WTC11 (cell line): ENCODE measurements at regions not wholly inside any gene's neighbourhood (a gene's known extent, or its start where the extent isn't known, plus 50 kb on each side); places are given as distances from the start of the nearest gene placed in this dataset.

ENCODE experiments used
- ATAC-seq: fragments of 200-7000 bp; cut with Tn5 transposase; 2 replicates; pipeline ENCODE4 v1.10.0; 2021; ENCODE audit warnings: mild to moderate bottlenecking, moderate library complexity
- CTCF ChIA-PET: fragments of 300-600 bp; sonication (Branson Sonifier 250); formaldehyde crosslinking; loops from one replicate; lab custom pipeline; 2021; ENCODE audit warnings: antibody characterized with exemption; lab: Charles Lee
- POLR2A ChIA-PET: fragments of 350-600 bp; sonication (Branson Sonifier 250); formaldehyde crosslinking; loops from one replicate; lab custom pipeline; 2021; ENCODE audit warnings: antibody characterized with exemption; lab: Charles Lee
- DNase-seq: peaks from one replicate; pipeline ENCODE4 v3.0.0; 2021; ENCODE audit warnings: low spot score
- H3K27ac Mint-ChIP-seq: 2 replicates; pipeline ENCODE4 v1.8.0; 2021; ENCODE audit warnings: mixed read lengths
- H3K27me3 Mint-ChIP-seq: 2 replicates; pipeline ENCODE4 v1.8.0; 2021; ENCODE audit warnings: low read depth, mild to moderate bottlenecking, moderate library complexity, mixed read lengths
- H3K36me3 Mint-ChIP-seq: 2 replicates; pipeline ENCODE4 v1.8.0; 2021; ENCODE audit warnings: mixed read lengths
- H3K4me1 Mint-ChIP-seq: 2 replicates; pipeline ENCODE4 v1.8.0; 2022; ENCODE audit warnings: mixed read lengths
- H3K4me3 Mint-ChIP-seq: 2 replicates; pipeline ENCODE4 v1.8.0; 2021; ENCODE audit warnings: mild to moderate bottlenecking, moderate library complexity, mixed read lengths
- H3K9me3 Mint-ChIP-seq: 2 replicates; pipeline ENCODE4 v1.8.0; 2021; ENCODE audit warnings: mixed read lengths
- CREM ChIP-seq: sonication (generic); formaldehyde crosslinking; IDR thresholded peaks from 2 replicates; pipeline ENCODE4 v1.8.1; 2022; ENCODE audit warnings: mild to moderate bottlenecking, missing genetic modification reagents, moderate library complexity
- ELF4 ChIP-seq: sonication (generic); formaldehyde crosslinking; IDR thresholded peaks from 2 replicates; pipeline ENCODE4 v1.8.1; 2022; ENCODE audit warnings: low read depth, mild to moderate bottlenecking, moderate library complexity, missing genetic modification reagents
- FOXJ3 ChIP-seq: sonication (generic); formaldehyde crosslinking; IDR thresholded peaks from 2 replicates; pipeline ENCODE4 v1.9.0; 2021; ENCODE audit warnings: missing genetic modification reagents, mild to moderate bottlenecking, borderline replicate concordance
- NFYB ChIP-seq: sonication (generic); formaldehyde crosslinking; conservative IDR thresholded peaks from 2 replicates; pipeline ENCODE4 v1.8.0; 2022; ENCODE audit warnings: low read depth, missing genetic modification reagents
- OVOL2 ChIP-seq: fragments of 250-450 bp; sonication (Bioruptor Pico); IDR thresholded peaks from 2 replicates; pipeline ENCODE4 v1.9.0; 2021; ENCODE audit warnings: mild to moderate bottlenecking, borderline replicate concordance
- RORB ChIP-seq: fragments of 250-450 bp; sonication (Bioruptor Pico); IDR thresholded peaks from 2 replicates; pipeline ENCODE4 v1.9.0; 2021; ENCODE audit warnings: mild to moderate bottlenecking
- SOX15 ChIP-seq: fragments of 250-450 bp; sonication (Bioruptor Pico); IDR thresholded peaks from 2 replicates; pipeline ENCODE4 v1.9.0; 2021; ENCODE audit warnings: mild to moderate bottlenecking
- TCF7 ChIP-seq: sonication (generic); formaldehyde crosslinking; IDR thresholded peaks from 2 replicates; pipeline ENCODE4 v1.8.0; 2022; ENCODE audit warnings: mild to moderate bottlenecking, low read depth, missing genetic modification reagents, moderate library complexity
- ZNF396 ChIP-seq: fragments of 250-450 bp; sonication (Bioruptor Pico); IDR thresholded peaks from 2 replicates; pipeline ENCODE4 v1.8.0; 2021; ENCODE audit warnings: mild to moderate bottlenecking, moderate library complexity, borderline replicate concordance
- ZNF512 ChIP-seq: sonication (generic); formaldehyde crosslinking; IDR thresholded peaks from 2 replicates; pipeline ENCODE4 v1.8.1; 2022; ENCODE audit warnings: missing genetic modification reagents, borderline replicate concordance
- TF ChIP-seq, protein P1 (sequence below): sonication (generic); formaldehyde crosslinking; IDR thresholded peaks from 2 replicates; pipeline ENCODE4 v1.8.0; 2023; ENCODE audit warnings: mild to moderate bottlenecking, missing genetic modification reagents
- TF ChIP-seq, protein P2 (sequence below): fragments of 250-450 bp; sonication (Bioruptor Pico); IDR thresholded peaks from 2 replicates; pipeline ENCODE4 v1.9.0; 2021; ENCODE audit warnings: moderate library complexity, mild to moderate bottlenecking, inconsistent platforms, borderline replicate concordance
- TF ChIP-seq, protein P3 (sequence below): sonication (generic); formaldehyde crosslinking; IDR thresholded peaks from 2 replicates; pipeline ENCODE4 v1.8.1; 2023; ENCODE audit warnings: mild to moderate bottlenecking, missing genetic modification reagents
- TF ChIP-seq, protein P4 (sequence below): sonication (generic); formaldehyde crosslinking; IDR thresholded peaks from 2 replicates; pipeline ENCODE4 v1.8.0; 2022; ENCODE audit warnings: missing genetic modification reagents
- TF ChIP-seq, protein P5 (sequence below): sonication (generic); formaldehyde crosslinking; conservative IDR thresholded peaks from 2 replicates; pipeline ENCODE4 v1.8.1; 2022; ENCODE audit warnings: mild to moderate bottlenecking, missing genetic modification reagents
- TF ChIP-seq, protein P6 (sequence below): sonication (generic); formaldehyde crosslinking; IDR thresholded peaks from 2 replicates; pipeline ENCODE4 v1.8.1; 2022; ENCODE audit warnings: mild to moderate bottlenecking, missing genetic modification reagents, moderate library complexity, borderline replicate concordance

DNA sequence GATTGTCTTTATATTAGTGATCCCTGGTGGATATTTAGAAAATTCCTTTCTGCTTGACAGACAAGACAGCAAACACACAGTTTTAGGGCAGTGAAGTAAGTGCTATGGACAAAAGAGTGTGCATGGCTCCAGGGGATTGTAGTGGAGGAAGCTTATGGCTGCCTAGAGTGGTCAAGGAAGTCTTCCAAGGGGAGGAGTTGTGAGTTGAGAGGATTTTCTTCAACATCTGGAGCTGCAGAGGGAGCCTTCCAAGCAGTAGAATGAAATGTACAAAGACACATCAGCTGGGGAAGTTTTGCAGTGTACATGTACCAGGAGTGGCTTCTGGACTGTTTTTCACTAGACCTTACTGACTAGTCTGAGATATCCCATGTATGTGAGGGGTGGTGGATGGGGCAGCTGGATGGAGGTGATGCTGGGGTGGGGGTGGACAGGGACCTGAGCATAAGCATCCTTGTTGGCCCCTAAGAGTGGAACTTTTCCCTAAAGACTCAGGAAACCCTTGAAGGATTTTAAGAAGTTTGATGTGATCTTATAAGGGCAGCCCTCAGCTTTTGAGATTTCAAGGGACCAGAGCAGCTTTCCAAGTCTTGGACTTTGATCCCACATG, 160.5 kb upstream of the TAPT1 start:
- Mint-ChIP-seq H3K4me3 (no peak overlapping the region), H3K9me3 (peaks cover 2% of the 10 kb centered on the region), H3K36me3 (peaks cover under 1% of the 10 kb centered on the region)
- ATAC-seq = no peak
- DNase-seq = no peak
- ChIA-PET CTCF (no interaction called here), POLR2A (no interaction called here)
- TF ChIP-seq OVOL2 (CRISPR knock-in tag) (no peak), SOX15 (no peak), ELF4 (CRISPR knock-in tag) (no peak), FOXJ3 (CRISPR knock-in tag) (no peak), ZNF512 (CRISPR knock-in tag) (no peak), CREM (CRISPR knock-in tag) (no peak), ZNF396 (CRISPR knock-in tag) (no peak), RORB (no peak), TCF7 (no peak), NFYB (no peak)
- TF ChIP-seq, protein P1, sequence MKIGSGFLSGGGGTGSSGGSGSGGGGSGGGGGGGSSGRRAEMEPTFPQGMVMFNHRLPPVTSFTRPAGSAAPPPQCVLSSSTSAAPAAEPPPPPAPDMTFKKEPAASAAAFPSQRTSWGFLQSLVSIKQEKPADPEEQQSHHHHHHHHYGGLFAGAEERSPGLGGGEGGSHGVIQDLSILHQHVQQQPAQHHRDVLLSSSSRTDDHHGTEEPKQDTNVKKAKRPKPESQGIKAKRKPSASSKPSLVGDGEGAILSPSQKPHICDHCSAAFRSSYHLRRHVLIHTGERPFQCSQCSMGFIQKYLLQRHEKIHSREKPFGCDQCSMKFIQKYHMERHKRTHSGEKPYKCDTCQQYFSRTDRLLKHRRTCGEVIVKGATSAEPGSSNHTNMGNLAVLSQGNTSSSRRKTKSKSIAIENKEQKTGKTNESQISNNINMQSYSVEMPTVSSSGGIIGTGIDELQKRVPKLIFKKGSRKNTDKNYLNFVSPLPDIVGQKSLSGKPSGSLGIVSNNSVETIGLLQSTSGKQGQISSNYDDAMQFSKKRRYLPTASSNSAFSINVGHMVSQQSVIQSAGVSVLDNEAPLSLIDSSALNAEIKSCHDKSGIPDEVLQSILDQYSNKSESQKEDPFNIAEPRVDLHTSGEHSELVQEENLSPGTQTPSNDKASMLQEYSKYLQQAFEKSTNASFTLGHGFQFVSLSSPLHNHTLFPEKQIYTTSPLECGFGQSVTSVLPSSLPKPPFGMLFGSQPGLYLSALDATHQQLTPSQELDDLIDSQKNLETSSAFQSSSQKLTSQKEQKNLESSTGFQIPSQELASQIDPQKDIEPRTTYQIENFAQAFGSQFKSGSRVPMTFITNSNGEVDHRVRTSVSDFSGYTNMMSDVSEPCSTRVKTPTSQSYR (CRISPR knock-in tag) = no peak
- TF ChIP-seq, protein P2, sequence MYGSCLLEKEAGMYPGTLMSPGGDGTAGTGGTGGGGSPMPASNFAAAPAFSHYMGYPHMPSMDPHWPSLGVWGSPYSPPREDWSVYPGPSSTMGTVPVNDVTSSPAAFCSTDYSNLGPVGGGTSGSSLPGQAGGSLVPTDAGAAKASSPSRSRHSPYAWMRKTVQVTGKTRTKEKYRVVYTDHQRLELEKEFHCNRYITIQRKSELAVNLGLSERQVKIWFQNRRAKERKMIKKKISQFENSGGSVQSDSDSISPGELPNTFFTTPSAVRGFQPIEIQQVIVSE = no peak
- TF ChIP-seq, protein P3, sequence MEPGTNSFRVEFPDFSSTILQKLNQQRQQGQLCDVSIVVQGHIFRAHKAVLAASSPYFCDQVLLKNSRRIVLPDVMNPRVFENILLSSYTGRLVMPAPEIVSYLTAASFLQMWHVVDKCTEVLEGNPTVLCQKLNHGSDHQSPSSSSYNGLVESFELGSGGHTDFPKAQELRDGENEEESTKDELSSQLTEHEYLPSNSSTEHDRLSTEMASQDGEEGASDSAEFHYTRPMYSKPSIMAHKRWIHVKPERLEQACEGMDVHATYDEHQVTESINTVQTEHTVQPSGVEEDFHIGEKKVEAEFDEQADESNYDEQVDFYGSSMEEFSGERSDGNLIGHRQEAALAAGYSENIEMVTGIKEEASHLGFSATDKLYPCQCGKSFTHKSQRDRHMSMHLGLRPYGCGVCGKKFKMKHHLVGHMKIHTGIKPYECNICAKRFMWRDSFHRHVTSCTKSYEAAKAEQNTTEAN (CRISPR knock-in tag) = no peak
- TF ChIP-seq, protein P4, sequence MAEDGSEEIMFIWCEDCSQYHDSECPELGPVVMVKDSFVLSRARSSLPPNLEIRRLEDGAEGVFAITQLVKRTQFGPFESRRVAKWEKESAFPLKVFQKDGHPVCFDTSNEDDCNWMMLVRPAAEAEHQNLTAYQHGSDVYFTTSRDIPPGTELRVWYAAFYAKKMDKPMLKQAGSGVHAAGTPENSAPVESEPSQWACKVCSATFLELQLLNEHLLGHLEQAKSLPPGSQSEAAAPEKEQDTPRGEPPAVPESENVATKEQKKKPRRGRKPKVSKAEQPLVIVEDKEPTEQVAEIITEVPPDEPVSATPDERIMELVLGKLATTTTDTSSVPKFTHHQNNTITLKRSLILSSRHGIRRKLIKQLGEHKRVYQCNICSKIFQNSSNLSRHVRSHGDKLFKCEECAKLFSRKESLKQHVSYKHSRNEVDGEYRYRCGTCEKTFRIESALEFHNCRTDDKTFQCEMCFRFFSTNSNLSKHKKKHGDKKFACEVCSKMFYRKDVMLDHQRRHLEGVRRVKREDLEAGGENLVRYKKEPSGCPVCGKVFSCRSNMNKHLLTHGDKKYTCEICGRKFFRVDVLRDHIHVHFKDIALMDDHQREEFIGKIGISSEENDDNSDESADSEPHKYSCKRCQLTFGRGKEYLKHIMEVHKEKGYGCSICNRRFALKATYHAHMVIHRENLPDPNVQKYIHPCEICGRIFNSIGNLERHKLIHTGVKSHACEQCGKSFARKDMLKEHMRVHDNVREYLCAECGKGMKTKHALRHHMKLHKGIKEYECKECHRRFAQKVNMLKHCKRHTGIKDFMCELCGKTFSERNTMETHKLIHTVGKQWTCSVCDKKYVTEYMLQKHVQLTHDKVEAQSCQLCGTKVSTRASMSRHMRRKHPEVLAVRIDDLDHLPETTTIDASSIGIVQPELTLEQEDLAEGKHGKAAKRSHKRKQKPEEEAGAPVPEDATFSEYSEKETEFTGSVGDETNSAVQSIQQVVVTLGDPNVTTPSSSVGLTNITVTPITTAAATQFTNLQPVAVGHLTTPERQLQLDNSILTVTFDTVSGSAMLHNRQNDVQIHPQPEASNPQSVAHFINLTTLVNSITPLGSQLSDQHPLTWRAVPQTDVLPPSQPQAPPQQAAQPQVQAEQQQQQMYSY (CRISPR knock-in tag) = no peak
- TF ChIP-seq, protein P5, sequence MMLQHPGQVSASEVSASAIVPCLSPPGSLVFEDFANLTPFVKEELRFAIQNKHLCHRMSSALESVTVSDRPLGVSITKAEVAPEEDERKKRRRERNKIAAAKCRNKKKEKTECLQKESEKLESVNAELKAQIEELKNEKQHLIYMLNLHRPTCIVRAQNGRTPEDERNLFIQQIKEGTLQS (CRISPR knock-in tag) = no peak
- TF ChIP-seq, protein P6, sequence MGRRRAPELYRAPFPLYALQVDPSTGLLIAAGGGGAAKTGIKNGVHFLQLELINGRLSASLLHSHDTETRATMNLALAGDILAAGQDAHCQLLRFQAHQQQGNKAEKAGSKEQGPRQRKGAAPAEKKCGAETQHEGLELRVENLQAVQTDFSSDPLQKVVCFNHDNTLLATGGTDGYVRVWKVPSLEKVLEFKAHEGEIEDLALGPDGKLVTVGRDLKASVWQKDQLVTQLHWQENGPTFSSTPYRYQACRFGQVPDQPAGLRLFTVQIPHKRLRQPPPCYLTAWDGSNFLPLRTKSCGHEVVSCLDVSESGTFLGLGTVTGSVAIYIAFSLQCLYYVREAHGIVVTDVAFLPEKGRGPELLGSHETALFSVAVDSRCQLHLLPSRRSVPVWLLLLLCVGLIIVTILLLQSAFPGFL (CRISPR knock-in tag) = no peak
- TF ChIP-seq, all 79 proteins: peak for 0
- H3K4me1 Mint-ChIP-seq = peaks cover 2% of the 10 kb centered on the region
- no peaks in the 10 kb centered on the region; the same call in 1 of the 2 replicates for H3K27me3 Mint-ChIP-seq
- no peak overlapping the region for H3K27ac Mint-ChIP-seq
